ENCODE measurements at regions not wholly inside any gene's neighbourhood (a gene's known extent, or its start where the extent isn't known, plus 50 kb on each side); places are given as distances from the start of the nearest gene placed in this dataset.
A peak's percentile ranks its signal among the peaks of the same experiment; 100 is the strongest.
"Not testable (repeated sequence)": the region's sequence is repeated elsewhere in the genome, so short reads cannot be mapped to it uniquely, and the experiment has no call there.

GRCh38 chr7:27433581-27433980 is 191.0 kb downstream of the EVX1 start:
- H3K9ac ChIP-seq (ENCODE audit: low read depth, low read length), result no peak overlapping the region; the same call in 1 of the 2 replicates

DNA sequence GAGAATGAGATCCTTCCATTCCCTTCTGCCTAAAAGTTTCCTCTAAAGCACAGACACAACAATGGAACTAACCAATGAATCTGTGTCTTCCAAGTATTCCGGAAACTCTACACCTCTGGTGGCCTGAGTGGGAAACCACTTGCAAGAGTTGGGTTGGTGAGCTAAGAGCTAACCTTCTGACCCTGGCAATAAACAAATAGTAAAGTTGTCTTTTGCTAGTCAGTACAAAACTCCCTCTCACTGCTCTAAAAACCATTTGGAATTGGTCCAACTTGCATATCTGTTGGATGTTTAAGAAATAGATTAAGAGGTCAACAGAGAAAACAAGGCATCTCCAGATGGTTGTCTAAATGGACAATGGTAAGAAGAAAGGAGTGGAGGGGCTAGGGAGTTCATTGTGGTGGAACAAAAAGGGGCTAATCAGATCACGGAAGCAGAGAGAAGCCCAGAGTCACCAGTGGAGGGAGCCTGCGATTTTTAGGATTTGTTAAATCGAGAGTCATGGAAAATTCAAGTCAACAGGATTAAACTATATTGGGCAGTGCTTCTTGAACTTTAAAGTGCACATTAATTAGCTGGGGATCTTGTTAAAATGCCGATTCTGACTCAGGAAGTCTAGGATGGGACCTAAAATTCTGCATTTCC is 192.3 kb downstream of the EVX1 start:
- no peaks in the 10 kb centered on the region for H3K36me3 ChIP-seq (ENCODE audit: control insufficient read depth, insufficient read depth, low read length)
- no peaks in the 10 kb centered on the region for H3K9me3 ChIP-seq (ENCODE audit: control insufficient read depth, insufficient read depth, low read length)
- H3K9ac ChIP-seq (ENCODE audit: low read depth, low read length), result no peak overlapping the region
- no peak overlapping the region for H3K4me3 ChIP-seq (ENCODE audit: low read depth, low read length)
- H3K27me3 ChIP-seq (ENCODE audit: control insufficient read depth, insufficient read depth, low read length), result no peaks in the 10 kb centered on the region
- no peak overlapping the region for H3K27ac ChIP-seq (ENCODE audit: low read depth, low read length)
- H3K4me1 ChIP-seq (ENCODE audit: control insufficient read depth, insufficient read depth, low read length), result peaks cover 32% of the 10 kb centered on the region

More at GRCh38 chr7:27433581-27433980, 191.0 kb downstream of the EVX1 start:
- peak overlapping the region; percentile 75 for H3K27ac ChIP-seq (ENCODE audit: low read depth, low read length)
- H3K36me3 ChIP-seq (ENCODE audit: control insufficient read depth, insufficient read depth, low read length), result no peaks in the 10 kb centered on the region
- H3K4me1 ChIP-seq (ENCODE audit: control insufficient read depth, insufficient read depth, low read length), result peaks cover 37% of the 10 kb centered on the region
- H3K27me3 ChIP-seq (ENCODE audit: control insufficient read depth, insufficient read depth, low read length), result no peaks in the 10 kb centered on the region
- no peaks in the 10 kb centered on the region for H3K9me3 ChIP-seq (ENCODE audit: control insufficient read depth, insufficient read depth, low read length)
- H3K4me3 ChIP-seq (ENCODE audit: low read depth, low read length), result no peak overlapping the region

DNA sequence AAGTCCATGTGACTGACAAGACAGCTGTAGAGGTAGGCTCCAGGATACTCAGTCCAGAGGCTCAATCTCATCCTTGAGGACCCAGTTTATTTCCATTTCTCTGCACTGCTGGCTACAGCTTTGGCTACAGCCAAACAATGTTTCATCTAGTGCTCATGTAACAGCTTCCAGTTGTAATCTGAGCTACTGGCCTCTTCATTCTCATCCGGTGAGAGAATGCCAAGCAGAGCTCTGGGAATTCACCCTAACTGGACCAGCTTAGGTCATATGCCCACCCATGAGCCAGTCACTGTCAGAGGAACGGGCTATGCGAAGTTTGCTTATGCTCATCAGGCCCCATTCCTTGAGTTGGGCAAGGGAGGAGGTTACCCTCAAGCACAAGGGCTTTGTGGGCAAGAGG is 192.9 kb downstream of the EVX1 start:
- Histone ChIP-seq H3K4me3 (ENCODE audit: low read depth, low read length) (no peak overlapping the region), H3K36me3 (ENCODE audit: control insufficient read depth, insufficient read depth, low read length) (no peaks in the 10 kb centered on the region), H3K9ac (ENCODE audit: low read depth, low read length) (no peak overlapping the region), H3K27ac (ENCODE audit: low read depth, low read length) (no peak overlapping the region), H3K27me3 (ENCODE audit: control insufficient read depth, insufficient read depth, low read length) (no peaks in the 10 kb centered on the region), H3K4me1 (ENCODE audit: control insufficient read depth, insufficient read depth, low read length) (peaks cover 29% of the 10 kb centered on the region), H3K9me3 (ENCODE audit: control insufficient read depth, insufficient read depth, low read length) (no peaks in the 10 kb centered on the region)

- H3K27me3 ChIP-seq (ENCODE audit: control insufficient read depth, insufficient read depth, low read length), result no peaks in the 10 kb centered on the region
- H3K36me3 ChIP-seq (ENCODE audit: control insufficient read depth, insufficient read depth, low read length), result no peaks in the 10 kb centered on the region
- no peak overlapping the region for H3K9ac ChIP-seq (ENCODE audit: low read depth, low read length)
- no peak overlapping the region for H3K4me3 ChIP-seq (ENCODE audit: low read depth, low read length)
- H3K9me3 ChIP-seq (ENCODE audit: control insufficient read depth, insufficient read depth, low read length), result no peaks in the 10 kb centered on the region
- no peak overlapping the region for H3K27ac ChIP-seq (ENCODE audit: low read depth, low read length)
- H3K4me1 ChIP-seq (ENCODE audit: control insufficient read depth, insufficient read depth, low read length), result peaks cover 9% of the 10 kb centered on the region
Observed at GRCh38 chr7:27438881-27439589, 196.4 kb downstream of the EVX1 start.

DNA sequence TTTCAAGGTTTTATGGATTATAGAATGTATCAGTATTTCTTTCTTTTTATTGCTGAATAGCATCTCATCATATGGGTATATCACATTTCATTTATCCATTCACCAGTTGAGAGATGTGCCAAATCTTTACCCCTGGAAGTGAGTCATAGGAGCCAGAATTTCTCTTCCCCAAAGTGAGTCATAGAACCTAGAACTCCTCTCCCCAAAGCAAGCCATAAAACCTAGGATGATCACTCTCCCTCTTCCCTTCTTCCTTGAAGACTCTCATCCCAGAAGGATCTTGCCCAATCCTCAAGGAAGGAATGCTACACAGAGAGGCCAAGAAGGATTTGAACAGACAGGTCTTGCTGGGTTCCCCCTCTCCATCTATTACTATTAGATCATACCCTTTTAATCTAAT is 199.9 kb downstream of the EVX1 start:
- Histone ChIP-seq H3K27ac (ENCODE audit: low read depth, low read length) (no peak overlapping the region), H3K4me3 (ENCODE audit: low read depth, low read length) (no peak overlapping the region), H3K9me3 (ENCODE audit: control insufficient read depth, insufficient read depth, low read length) (no peaks in the 10 kb centered on the region), H3K36me3 (ENCODE audit: control insufficient read depth, insufficient read depth, low read length) (no peaks in the 10 kb centered on the region), H3K27me3 (ENCODE audit: control insufficient read depth, insufficient read depth, low read length) (no peaks in the 10 kb centered on the region), H3K4me1 (ENCODE audit: control insufficient read depth, insufficient read depth, low read length) (no peaks in the 10 kb centered on the region), H3K9ac (ENCODE audit: low read depth, low read length) (no peak overlapping the region)

GRCh38 chr7:27449046-27449445 is 206.4 kb downstream of the EVX1 start:
- not testable (repeated sequence) for H3K4me1 ChIP-seq (ENCODE audit: control insufficient read depth, insufficient read depth, low read length); H3K9me3 ChIP-seq (ENCODE audit: control insufficient read depth, insufficient read depth, low read length); H3K36me3 ChIP-seq (ENCODE audit: control insufficient read depth, insufficient read depth, low read length); H3K4me3 ChIP-seq (ENCODE audit: low read depth, low read length); H3K9ac ChIP-seq (ENCODE audit: low read depth, low read length); H3K27ac ChIP-seq (ENCODE audit: low read depth, low read length); H3K27me3 ChIP-seq (ENCODE audit: control insufficient read depth, insufficient read depth, low read length)

GRCh38 chr7:27453702-27454405 is 208.8 kb downstream of the HIBADH start:
- H3K9me3 ChIP-seq (ENCODE audit: control insufficient read depth, insufficient read depth, low read length), result no peaks in the 10 kb centered on the region
- H3K4me1 ChIP-seq (ENCODE audit: control insufficient read depth, insufficient read depth, low read length), result 0 out of 2 replicates have a peak, but pooled peaks cover 1% of the 10 kb centered on the region
- H3K27ac ChIP-seq (ENCODE audit: low read depth, low read length), result no peak overlapping the region
- no peaks in the 10 kb centered on the region for H3K36me3 ChIP-seq (ENCODE audit: control insufficient read depth, insufficient read depth, low read length)
- no peak overlapping the region for H3K9ac ChIP-seq (ENCODE audit: low read depth, low read length)
- H3K27me3 ChIP-seq (ENCODE audit: control insufficient read depth, insufficient read depth, low read length), result no peaks in the 10 kb centered on the region
- H3K4me3 ChIP-seq (ENCODE audit: low read depth, low read length), result no peak overlapping the region

GRCh38 chr7:27457120-27457519 is 205.6 kb downstream of the HIBADH start:
- not testable (repeated sequence) for H3K4me3 ChIP-seq (ENCODE audit: low read depth, low read length); H3K9ac ChIP-seq (ENCODE audit: low read depth, low read length); H3K36me3 ChIP-seq (ENCODE audit: control insufficient read depth, insufficient read depth, low read length); H3K27ac ChIP-seq (ENCODE audit: low read depth, low read length); H3K4me1 ChIP-seq (ENCODE audit: control insufficient read depth, insufficient read depth, low read length); H3K27me3 ChIP-seq (ENCODE audit: control insufficient read depth, insufficient read depth, low read length); H3K9me3 ChIP-seq (ENCODE audit: control insufficient read depth, insufficient read depth, low read length)

- not testable (repeated sequence) for H3K4me3 ChIP-seq (ENCODE audit: low read depth, low read length); H3K27me3 ChIP-seq (ENCODE audit: control insufficient read depth, insufficient read depth, low read length); H3K9me3 ChIP-seq (ENCODE audit: control insufficient read depth, insufficient read depth, low read length); H3K27ac ChIP-seq (ENCODE audit: low read depth, low read length); H3K36me3 ChIP-seq (ENCODE audit: control insufficient read depth, insufficient read depth, low read length); H3K4me1 ChIP-seq (ENCODE audit: control insufficient read depth, insufficient read depth, low read length); H3K9ac ChIP-seq (ENCODE audit: low read depth, low read length)
Observed at GRCh38 chr7:27457603-27458565, 204.8 kb downstream of the HIBADH start.

GRCh38 chr7:27459021-27459730 is 203.5 kb downstream of the HIBADH start:
- Histone ChIP-seq H3K4me3 (ENCODE audit: low read depth, low read length) (no peak overlapping the region), H3K9ac (ENCODE audit: low read depth, low read length) (no peak overlapping the region), H3K36me3 (ENCODE audit: control insufficient read depth, insufficient read depth, low read length) (no peaks in the 10 kb centered on the region), H3K27ac (ENCODE audit: low read depth, low read length) (no peak overlapping the region), H3K9me3 (ENCODE audit: control insufficient read depth, insufficient read depth, low read length) (no peaks in the 10 kb centered on the region), H3K4me1 (ENCODE audit: control insufficient read depth, insufficient read depth, low read length) (no peaks in the 10 kb centered on the region), H3K27me3 (ENCODE audit: control insufficient read depth, insufficient read depth, low read length) (no peaks in the 10 kb centered on the region)
